Neural cell (in vitro differentiated cells): ENCODE measurements at regions not wholly inside any gene's neighbourhood (a gene's known extent, or its start where the extent isn't known, plus 50 kb on each side); places are given as distances from the start of the nearest gene placed in this dataset.

ENCODE experiments used
- H2AFZ ChIP-seq: fragments of 200-600, 300-800 bp; sonication (generic), shearing (Covaris generic); 2 replicates; pipeline ENCODE4 v1.6.0; 2014; ENCODE audit warnings: low read depth, mild to moderate bottlenecking, antibody characterized with exemption, low read length, moderate library complexity
- H3F3A ChIP-seq: fragments of 200-600 bp; shearing (Covaris generic); 2 replicates; pipeline ENCODE4 v1.6.1; 2016; ENCODE audit warnings: mild to moderate bottlenecking, moderate library complexity, mixed read lengths, antibody characterized with exemption, low read length; ENCODE audit not compliant: insufficient read depth, poor library complexity, severe bottlenecking
- H3K27ac ChIP-seq: fragments of 200-600, 300-800 bp; sonication (generic), shearing (Covaris generic); 2 replicates; pipeline ENCODE4 v1.5.1; 2014; ENCODE audit warnings: mild to moderate bottlenecking, low read length, moderate library complexity
- H3K27me3 ChIP-seq: fragments of 300-800, 200-600 bp; sonication (generic), shearing (Covaris generic); 2 replicates; pipeline ENCODE4 v1.6.0; 2014; ENCODE audit warnings: mild to moderate bottlenecking, low read depth, low read length, moderate library complexity; ENCODE audit not compliant: insufficient read depth
- H3K36me3 ChIP-seq: fragments of 300-800, 200-600 bp; sonication (generic), shearing (Covaris generic); 2 replicates; pipeline ENCODE4 v1.5.1; 2014; ENCODE audit warnings: mild to moderate bottlenecking, antibody characterized with exemption, low read length, moderate library complexity; ENCODE audit not compliant: insufficient read depth
- H3K4me2 ChIP-seq: fragments of 300-800, 200-600 bp; sonication (generic), shearing (Covaris generic); 2 replicates; pipeline ENCODE4 v1.6.0; 2014; ENCODE audit warnings: mild to moderate bottlenecking, low read length
- H3K4me3 ChIP-seq: fragments of 300-800, 200-600 bp; sonication (generic), shearing (Covaris generic); 2 replicates; pipeline ENCODE4 v1.5.1; 2014; ENCODE audit warnings: mild to moderate bottlenecking, low read length, moderate library complexity
- H3K79me2 ChIP-seq: fragments of 200-600 bp; shearing (Covaris generic); replicated peaks from 2 replicates; pipeline ENCODE4 v1.6.0; 2014; ENCODE audit warnings: mild to moderate bottlenecking, low read length, moderate library complexity; ENCODE audit not compliant: insufficient read depth
- H3K9ac ChIP-seq: fragments of 300-800, 200-600 bp; sonication (generic), shearing (Covaris generic); 2 replicates; pipeline ENCODE4 v1.6.1; 2016; ENCODE audit warnings: mild to moderate bottlenecking, low read length, mixed read lengths
- H3K9me2 ChIP-seq: fragments of 200-600 bp; shearing (Covaris generic); 2 replicates; pipeline ENCODE4 v1.6.1; 2016; ENCODE audit warnings: mild to moderate bottlenecking, low read length, mixed read lengths; ENCODE audit not compliant: insufficient read depth
- H3K9me3 ChIP-seq: fragments of 200-600, 300-800 bp; sonication (generic), shearing (Covaris generic); 2 replicates; pipeline ENCODE4 v1.6.1; 2016; ENCODE audit warnings: mild to moderate bottlenecking, mixed run types, low read length, moderate library complexity, mixed read lengths
- H4K20me1 ChIP-seq: fragments of 200-600 bp; shearing (Covaris generic); 2 replicates; pipeline ENCODE4 v1.6.1; 2016; ENCODE audit warnings: mild to moderate bottlenecking, mixed run types; ENCODE audit not compliant: insufficient read depth
- CTCF ChIP-seq: fragments of 450-650 bp; IDR thresholded peaks from 2 replicates; pipeline ENCODE4 v1.5.1; 2014; ENCODE audit warnings: antibody characterized with exemption, mild to moderate bottlenecking, moderate library complexity; ENCODE audit not compliant: poor library complexity, severe bottlenecking
- EP300 ChIP-seq: fragments of 450-650 bp; conservative IDR thresholded peaks from 2 replicates; pipeline ENCODE4 v1.6.1; 2014; ENCODE audit warnings: antibody characterized with exemption, mild to moderate bottlenecking, moderate library complexity; ENCODE audit not compliant: poor library complexity, severe bottlenecking
- EZH2 ChIP-seq: fragments of 200-600, 300-800 bp; shearing (Covaris generic), sonication (generic); IDR thresholded peaks from 2 replicates; pipeline ENCODE4 v1.6.1; 2014; ENCODE audit warnings: antibody characterized with exemption, low read length, borderline replicate concordance, mild to moderate bottlenecking; ENCODE audit not compliant: insufficient read depth, poor library complexity, severe bottlenecking
- MXI1 ChIP-seq: fragments of 450-650 bp; conservative IDR thresholded peaks from 2 replicates; pipeline ENCODE4 v1.6.1; 2014; ENCODE audit warnings: antibody characterized with exemption, mild to moderate bottlenecking; ENCODE audit not compliant: poor library complexity, severe bottlenecking
- POLR2AphosphoS5 ChIP-seq: IDR thresholded peaks from 2 replicates; pipeline ENCODE4 v1.6.1; 2012
- RAD21 ChIP-seq: fragments of 450-650 bp; conservative IDR thresholded peaks from 2 replicates; pipeline ENCODE4 v1.6.1; 2014; ENCODE audit warnings: antibody characterized with exemption, mild to moderate bottlenecking, moderate library complexity
- SMC3 ChIP-seq: fragments of 450-650 bp; conservative IDR thresholded peaks from 2 replicates; pipeline ENCODE4 v1.6.1; 2014; ENCODE audit warnings: antibody characterized with exemption, mild to moderate bottlenecking, moderate library complexity; ENCODE audit not compliant: poor library complexity
- TAF1 ChIP-seq: IDR thresholded peaks from 2 replicates; pipeline ENCODE4 v1.6.1; 2012; ENCODE audit warnings: low read depth
- TF ChIP-seq, protein P1 (sequence below): IDR thresholded peaks from 2 replicates; pipeline ENCODE4 v1.6.1; 2012; ENCODE audit warnings: borderline replicate concordance

DNA sequence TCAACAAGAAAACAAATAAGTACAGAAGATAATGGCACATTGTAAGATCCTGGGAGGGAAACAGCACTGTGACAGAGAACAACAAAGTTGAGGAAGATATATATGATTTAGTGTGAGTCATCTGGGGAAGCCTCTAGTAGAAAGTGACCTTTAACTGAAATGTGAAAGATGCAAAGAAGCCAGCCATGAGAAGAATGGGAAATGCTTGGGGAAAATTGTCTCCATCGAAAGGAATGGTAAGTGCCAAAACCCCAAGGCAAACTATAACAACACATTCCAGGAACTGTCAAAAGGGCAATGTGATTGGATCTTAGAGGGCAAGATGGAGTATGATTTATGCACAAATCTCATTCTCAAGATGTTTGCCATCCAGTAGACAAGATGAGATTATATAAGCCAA lies 537.8 kb upstream of the BRINP1 start:
- no peaks in the 10 kb centered on the region for H3K36me3 ChIP-seq
- no peaks in the 10 kb centered on the region for H3K27me3 ChIP-seq
- TF ChIP-seq EP300 = no peak
- TF ChIP-seq MXI1 = no peak
- TF ChIP-seq, protein P1, sequence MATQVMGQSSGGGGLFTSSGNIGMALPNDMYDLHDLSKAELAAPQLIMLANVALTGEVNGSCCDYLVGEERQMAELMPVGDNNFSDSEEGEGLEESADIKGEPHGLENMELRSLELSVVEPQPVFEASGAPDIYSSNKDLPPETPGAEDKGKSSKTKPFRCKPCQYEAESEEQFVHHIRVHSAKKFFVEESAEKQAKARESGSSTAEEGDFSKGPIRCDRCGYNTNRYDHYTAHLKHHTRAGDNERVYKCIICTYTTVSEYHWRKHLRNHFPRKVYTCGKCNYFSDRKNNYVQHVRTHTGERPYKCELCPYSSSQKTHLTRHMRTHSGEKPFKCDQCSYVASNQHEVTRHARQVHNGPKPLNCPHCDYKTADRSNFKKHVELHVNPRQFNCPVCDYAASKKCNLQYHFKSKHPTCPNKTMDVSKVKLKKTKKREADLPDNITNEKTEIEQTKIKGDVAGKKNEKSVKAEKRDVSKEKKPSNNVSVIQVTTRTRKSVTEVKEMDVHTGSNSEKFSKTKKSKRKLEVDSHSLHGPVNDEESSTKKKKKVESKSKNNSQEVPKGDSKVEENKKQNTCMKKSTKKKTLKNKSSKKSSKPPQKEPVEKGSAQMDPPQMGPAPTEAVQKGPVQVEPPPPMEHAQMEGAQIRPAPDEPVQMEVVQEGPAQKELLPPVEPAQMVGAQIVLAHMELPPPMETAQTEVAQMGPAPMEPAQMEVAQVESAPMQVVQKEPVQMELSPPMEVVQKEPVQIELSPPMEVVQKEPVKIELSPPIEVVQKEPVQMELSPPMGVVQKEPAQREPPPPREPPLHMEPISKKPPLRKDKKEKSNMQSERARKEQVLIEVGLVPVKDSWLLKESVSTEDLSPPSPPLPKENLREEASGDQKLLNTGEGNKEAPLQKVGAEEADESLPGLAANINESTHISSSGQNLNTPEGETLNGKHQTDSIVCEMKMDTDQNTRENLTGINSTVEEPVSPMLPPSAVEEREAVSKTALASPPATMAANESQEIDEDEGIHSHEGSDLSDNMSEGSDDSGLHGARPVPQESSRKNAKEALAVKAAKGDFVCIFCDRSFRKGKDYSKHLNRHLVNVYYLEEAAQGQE = no peak
- TF ChIP-seq SMC3 = no peak
- no peak for TF ChIP-seq TAF1
- TF ChIP-seq POLR2AphosphoS5 = no peak
- TF ChIP-seq RAD21 = no peak
- no peak for TF ChIP-seq CTCF
- no peak for TF ChIP-seq EZH2
- no peaks in the 10 kb centered on the region for H3K9me3 ChIP-seq
- H3K27ac ChIP-seq = no peak overlapping the region
- H3K79me2 ChIP-seq = no peaks in the 10 kb centered on the region
- no peaks in the 10 kb centered on the region for H3K9me2 ChIP-seq
- H3K9ac ChIP-seq = no peak overlapping the region
- no peak overlapping the region for H3K4me3 ChIP-seq
- no peak overlapping the region for H2AFZ ChIP-seq
- no peak overlapping the region for H3K4me2 ChIP-seq
- no peaks in the 10 kb centered on the region for H4K20me1 ChIP-seq
- no peaks in the 10 kb centered on the region for H3F3A ChIP-seq

DNA sequence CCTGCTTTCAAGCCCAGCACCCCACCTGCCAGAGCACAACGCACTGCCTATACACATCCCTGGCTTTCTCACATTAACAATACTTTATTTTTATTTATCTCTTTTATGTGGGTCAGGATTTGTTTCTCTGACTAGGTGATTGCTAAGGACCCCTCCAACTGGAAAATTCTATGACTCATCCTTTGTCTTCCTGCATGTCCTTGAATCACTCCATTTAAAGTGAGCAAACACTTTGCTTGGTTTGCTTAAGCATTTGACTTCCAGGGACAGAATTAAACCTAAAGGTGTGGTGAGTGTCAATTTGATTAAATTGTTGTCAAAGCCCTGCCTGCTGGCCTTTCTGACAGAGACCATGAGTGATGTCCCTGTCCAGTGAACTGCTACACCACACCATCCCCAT lies 536.5 kb upstream of the BRINP1 start:
- H3K9me3 ChIP-seq = no peaks in the 10 kb centered on the region
- no peak overlapping the region for H3K4me2 ChIP-seq
- no peak overlapping the region for H3K9ac ChIP-seq
- no peak overlapping the region for H3K27ac ChIP-seq
- no peak for TF ChIP-seq MXI1
- TF ChIP-seq, protein P1 = no peak
- no peak for TF ChIP-seq EP300
- TF ChIP-seq SMC3 = no peak
- TF ChIP-seq CTCF = no peak
- no peak for TF ChIP-seq POLR2AphosphoS5
- no peak for TF ChIP-seq TAF1
- TF ChIP-seq EZH2 = no peak
- TF ChIP-seq RAD21 = no peak
- no peaks in the 10 kb centered on the region for H3K36me3 ChIP-seq
- H3K79me2 ChIP-seq = no peaks in the 10 kb centered on the region
- no peak overlapping the region for H3K4me3 ChIP-seq
- no peaks in the 10 kb centered on the region for H3K27me3 ChIP-seq
- no peaks in the 10 kb centered on the region for H3K9me2 ChIP-seq
- H2AFZ ChIP-seq = no peak overlapping the region
- H3F3A ChIP-seq = no peaks in the 10 kb centered on the region
- H4K20me1 ChIP-seq = no peaks in the 10 kb centered on the region
